ENCODE measurements at regions not wholly inside any gene's neighbourhood (a gene's known extent, or its start where the extent isn't known, plus 50 kb on each side); places are given as distances from the start of the nearest gene placed in this dataset.
"Not testable (repeated sequence)": the region's sequence is repeated elsewhere in the genome, so short reads cannot be mapped to it uniquely, and the experiment has no call there.

DNA sequence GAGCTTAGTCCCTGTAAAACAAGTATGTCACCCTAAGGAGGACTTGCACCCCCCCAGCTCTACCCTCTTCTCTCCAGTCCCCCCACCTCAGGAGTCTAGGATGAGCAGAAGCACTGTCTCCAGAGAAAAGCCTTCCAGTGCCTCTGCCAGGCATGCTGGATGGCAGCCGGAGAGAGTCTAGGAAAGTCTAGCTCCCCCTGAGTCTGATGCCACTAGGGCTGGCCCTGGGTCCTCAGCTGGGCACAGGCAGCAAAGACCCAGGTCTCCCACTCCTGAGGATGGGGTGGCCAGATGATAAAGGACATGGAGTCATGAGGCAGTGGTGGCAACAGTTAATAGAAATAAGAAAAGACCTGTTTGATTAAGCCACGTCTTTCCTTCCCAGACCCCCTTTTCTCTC lies 225.6 kb downstream of the CYP26B1 start:
- TF ChIP-seq, protein P1, sequence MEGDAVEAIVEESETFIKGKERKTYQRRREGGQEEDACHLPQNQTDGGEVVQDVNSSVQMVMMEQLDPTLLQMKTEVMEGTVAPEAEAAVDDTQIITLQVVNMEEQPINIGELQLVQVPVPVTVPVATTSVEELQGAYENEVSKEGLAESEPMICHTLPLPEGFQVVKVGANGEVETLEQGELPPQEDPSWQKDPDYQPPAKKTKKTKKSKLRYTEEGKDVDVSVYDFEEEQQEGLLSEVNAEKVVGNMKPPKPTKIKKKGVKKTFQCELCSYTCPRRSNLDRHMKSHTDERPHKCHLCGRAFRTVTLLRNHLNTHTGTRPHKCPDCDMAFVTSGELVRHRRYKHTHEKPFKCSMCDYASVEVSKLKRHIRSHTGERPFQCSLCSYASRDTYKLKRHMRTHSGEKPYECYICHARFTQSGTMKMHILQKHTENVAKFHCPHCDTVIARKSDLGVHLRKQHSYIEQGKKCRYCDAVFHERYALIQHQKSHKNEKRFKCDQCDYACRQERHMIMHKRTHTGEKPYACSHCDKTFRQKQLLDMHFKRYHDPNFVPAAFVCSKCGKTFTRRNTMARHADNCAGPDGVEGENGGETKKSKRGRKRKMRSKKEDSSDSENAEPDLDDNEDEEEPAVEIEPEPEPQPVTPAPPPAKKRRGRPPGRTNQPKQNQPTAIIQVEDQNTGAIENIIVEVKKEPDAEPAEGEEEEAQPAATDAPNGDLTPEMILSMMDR (IDR thresholded peaks at IDR 0.05) = no peak
- intact Hi-C loops (cut with DNase I) = loop anchor here (2.0 to 10.0 kb wide), 6 partner anchors 71 to 823 kb away; no protein-coding TSS in a partner anchor
- 80 to 86% (median 82%) methylated on average over 2 of the region's 2 CpGs for WGBS, 3 donors

DNA sequence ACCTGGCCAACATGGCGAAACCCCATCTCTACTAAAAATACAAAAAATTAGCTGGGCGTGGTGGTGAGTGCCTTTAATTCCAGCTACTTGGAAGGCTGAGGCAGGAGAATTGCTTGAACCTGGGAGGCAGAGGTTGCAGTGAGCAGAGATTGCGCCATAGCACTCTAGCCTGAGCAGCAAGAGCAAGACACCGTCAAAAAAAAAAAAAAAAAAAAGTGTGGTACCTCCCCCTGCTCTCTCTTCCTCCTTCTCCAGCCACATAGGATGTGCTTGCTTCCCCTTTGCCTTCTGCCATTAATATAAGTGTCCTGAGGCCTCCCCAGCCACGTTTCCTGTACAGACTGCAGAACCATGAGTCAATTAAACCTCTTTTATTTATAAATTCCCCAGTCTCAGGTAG lies 226.8 kb downstream of the CYP26B1 start:
- not testable (repeated sequence) for DNase-seq; H3K4me3 ChIP-seq; ATAC-seq; H3K4me1 ChIP-seq; H3K36me3 ChIP-seq (ENCODE audit: insufficient read depth in 1 of 2, low read depth in 1 of 2); H3K9me3 ChIP-seq; H3K27ac ChIP-seq; H3K27me3 ChIP-seq (ENCODE audit: insufficient read depth in 3 of 3, low read length in 2 of 3)
- 83 to 87% (median 85%) methylated on average over 5 of the region's 5 CpGs for WGBS, 3 donors
- intact Hi-C loops (cut with DNase I) = loop anchor here (5.0 to 10.0 kb wide), 5 partner anchors 116 to 824 kb away; no protein-coding TSS in a partner anchor

More for the DNA sequence above, 225.6 kb downstream of the CYP26B1 start:
- Histone ChIP-seq H3K27ac (no peak overlapping the region), H3K4me1 (peaks cover 3% of the 10 kb centered on the region), H3K27me3 (ENCODE audit: insufficient read depth in 3 of 3, low read length in 2 of 3) (no peaks in the 10 kb centered on the region), H3K9me3 (no peaks in the 10 kb centered on the region), H3K4me3 (no peak overlapping the region), H3K36me3 (ENCODE audit: insufficient read depth in 1 of 2, low read depth in 1 of 2) (no peaks in the 10 kb centered on the region)
- ATAC-seq (no peak), DNase-seq (no peak)

DNA sequence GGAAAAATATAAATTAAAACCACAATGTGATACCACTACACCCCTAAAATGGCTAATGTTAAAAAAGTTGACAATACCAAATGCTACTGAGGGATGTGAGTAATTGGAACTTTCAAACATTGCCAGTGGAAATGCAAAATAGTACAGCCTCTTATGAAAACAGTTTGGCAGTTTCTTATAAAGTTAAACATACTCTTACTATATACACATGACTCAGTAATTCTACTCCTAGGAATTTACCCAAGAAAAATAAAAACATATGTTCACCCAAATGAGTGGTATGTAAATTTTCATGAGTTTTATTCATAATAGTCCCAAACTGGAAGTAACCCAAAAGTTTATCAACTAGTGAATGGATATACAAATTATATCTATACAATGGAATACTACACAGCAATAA lies 228.0 kb downstream of the CYP26B1 start:
- H3K36me3 ChIP-seq (ENCODE audit: insufficient read depth in 1 of 2, low read depth in 1 of 2) = no peaks in the 10 kb centered on the region
- intact Hi-C loops (cut with DNase I) = loop anchor here (5.0 to 10.0 kb wide), 5 partner anchors 115 to 825 kb away; no protein-coding TSS in a partner anchor
- no peak overlapping the region for H3K27ac ChIP-seq
- no peaks in the 10 kb centered on the region for H3K9me3 ChIP-seq
- DNase-seq (no peak), ATAC-seq (no peak)
- TF ChIP-seq, protein P1 (IDR thresholded peaks at IDR 0.05) = no peak
- peaks cover 0 to 2% (median 0%) of the 10 kb centered on the region in 3 donors for H3K27me3 ChIP-seq (ENCODE audit: insufficient read depth in 3 of 3, low read length in 2 of 3)
- H3K4me1 ChIP-seq = peaks cover 3% of the 10 kb centered on the region
- H3K4me3 ChIP-seq = no peak overlapping the region

DNA sequence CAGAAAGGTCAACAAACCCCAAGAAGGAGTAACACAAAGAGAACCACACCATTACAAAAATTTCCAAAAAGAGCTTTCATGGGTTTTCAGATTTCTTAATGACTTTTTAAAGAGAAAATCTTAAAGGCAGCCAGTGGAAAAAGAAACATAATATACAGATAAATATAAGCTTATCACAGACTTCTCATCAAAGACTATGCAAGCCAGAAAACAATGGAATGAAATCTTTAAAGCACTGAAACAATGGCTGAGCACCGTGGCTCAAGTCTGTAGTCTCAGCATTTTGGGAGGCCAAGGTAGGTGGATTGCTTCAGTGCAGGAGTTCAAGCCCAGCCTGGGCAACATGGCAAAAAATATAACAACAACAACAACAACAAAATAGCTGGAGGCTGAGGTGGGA lies 237.4 kb downstream of the CYP26B1 start:
- Histone ChIP-seq H3K9me3 (no peaks in the 10 kb centered on the region), H3K4me3 (no peak overlapping the region), H3K36me3 (ENCODE audit: insufficient read depth in 1 of 2, low read depth in 1 of 2) (no peaks in the 10 kb centered on the region), H3K4me1 (no peaks in the 10 kb centered on the region), H3K27me3 (ENCODE audit: insufficient read depth in 3 of 3, low read length in 2 of 3) (no peaks in the 10 kb centered on the region), H3K27ac (no peak overlapping the region)
- DNase-seq = no peak
- intact Hi-C loops (cut with DNase I) = no loop called here
- 85 to 97% (median 85%) methylated on average over 1 of the region's 1 CpG for WGBS, 3 donors
- no peak for ATAC-seq
- TF ChIP-seq, protein P1 (IDR thresholded peaks at IDR 0.05) = no peak

DNA sequence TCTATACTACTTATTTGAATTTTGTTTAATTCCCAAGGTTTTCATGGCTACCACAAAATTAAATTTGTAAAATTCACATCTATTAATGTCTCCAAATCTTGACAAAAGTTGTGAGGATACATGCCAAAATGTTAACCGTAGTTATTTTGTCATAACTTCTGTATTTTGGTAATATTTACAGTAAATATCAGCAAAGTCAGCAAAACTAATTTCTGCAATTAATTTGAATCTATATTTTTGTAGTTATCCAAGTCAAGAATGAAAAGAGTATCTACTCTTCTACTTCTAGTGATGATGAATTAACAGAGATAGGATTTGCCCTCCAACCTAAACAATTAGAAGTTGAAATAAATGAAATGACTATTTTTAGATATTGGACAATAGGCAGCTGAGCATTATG lies 238.9 kb downstream of the CYP26B1 start:
- ATAC-seq = no peak
- no peaks in the 10 kb centered on the region for H3K36me3 ChIP-seq (ENCODE audit: insufficient read depth in 1 of 2, low read depth in 1 of 2)
- WGBS, 3 donors = 93% methylated on average over 1 of the region's 1 CpG

More for the DNA sequence above, 238.9 kb downstream of the CYP26B1 start:
- Histone ChIP-seq H3K27me3 (ENCODE audit: insufficient read depth in 3 of 3, low read length in 2 of 3) (no peaks in the 10 kb centered on the region), H3K4me1 (no peaks in the 10 kb centered on the region), H3K4me3 (no peak overlapping the region), H3K9me3 (no peaks in the 10 kb centered on the region), H3K27ac (no peak overlapping the region)
- no peak for DNase-seq
- intact Hi-C loops (cut with DNase I) = no loop called here
- TF ChIP-seq, protein P1 (IDR thresholded peaks at IDR 0.05) = no peak

Measured in psoas muscle (tissue), 7 donors.